HG03039 (cell line): ENCODE measurements at regions not wholly inside any gene's neighbourhood (a gene's known extent, or its start where the extent isn't known, plus 50 kb on each side); places are given as distances from the start of the nearest gene placed in this dataset.

ENCODE experiments used
- ATAC-seq: cut with Tn5 transposase; IDR thresholded peaks from one replicate; pipeline ENCODE4 v1.9.1; 2021; ENCODE audit warnings: mild to moderate bottlenecking, moderate library complexity; ENCODE audit not compliant: unreplicated experiment

- ATAC-seq, result no peak
Measured at GRCh38 chr7:52504561-52504960, 530.9 kb upstream of the POM121L12 start.

GRCh38 chr7:52502281-52502680, 533.2 kb upstream of the POM121L12 start:
- ATAC-seq, result no peak

GRCh38 chr7:52501696-52502095, 533.7 kb upstream of the POM121L12 start:
- no peak for ATAC-seq

- no peak for ATAC-seq
Measured at GRCh38 chr7:52500841-52501240, 534.6 kb upstream of the POM121L12 start.

GRCh38 chr7:52498366-52498765, 537.1 kb upstream of the POM121L12 start:
- ATAC-seq, result no peak

GRCh38 chr7:52486267-52486666, 549.2 kb upstream of the POM121L12 start:
- ATAC-seq, result no peak

- ATAC-seq, result no peak
Measured at GRCh38 chr7:52482076-52482475, 553.4 kb upstream of the POM121L12 start.

GRCh38 chr7:52481571-52481970, 553.9 kb upstream of the POM121L12 start:
- ATAC-seq, result no peak

- ATAC-seq, result no peak
Measured at GRCh38 chr7:52479990-52480389, 555.4 kb upstream of the POM121L12 start.

- no peak for ATAC-seq
Measured at GRCh38 chr7:52475001-52475582, 560.3 kb upstream of the POM121L12 start.

GRCh38 chr7:52473756-52474155, 561.7 kb upstream of the POM121L12 start:
- ATAC-seq, result no peak

GRCh38 chr7:52472006-52472620, 563.3 kb upstream of the POM121L12 start:
- no peak for ATAC-seq

GRCh38 chr7:52465216-52465615, 570.2 kb upstream of the POM121L12 start:
- no peak for ATAC-seq

- no peak for ATAC-seq
Measured at GRCh38 chr7:52463341-52463740, 572.1 kb upstream of the POM121L12 start.

- no peak for ATAC-seq
Measured at GRCh38 chr7:52462474-52462873, 573.0 kb upstream of the POM121L12 start.

GRCh38 chr7:52455571-52455970, 579.9 kb upstream of the POM121L12 start:
- no peak for ATAC-seq

- ATAC-seq, result no peak
Measured at GRCh38 chr7:52450816-52451215, 584.6 kb upstream of the POM121L12 start.

- no peak for ATAC-seq
Measured at GRCh38 chr7:52447581-52448180, 587.8 kb upstream of the POM121L12 start.

GRCh38 chr7:52436278-52436677, 599.2 kb upstream of the POM121L12 start:
- no peak for ATAC-seq

GRCh38 chr7:52431082-52431815, 604.2 kb upstream of the POM121L12 start:
- no peak for ATAC-seq

GRCh38 chr7:52423251-52423650, 612.2 kb upstream of the POM121L12 start:
- no peak for ATAC-seq

- no peak for ATAC-seq
Measured at GRCh38 chr7:52413051-52413450, 622.4 kb upstream of the POM121L12 start.
